ENCODE measurements at regions not wholly inside any gene's neighbourhood (a gene's known extent, or its start where the extent isn't known, plus 50 kb on each side); places are given as distances from the start of the nearest gene placed in this dataset.
"Not testable (repeated sequence)": the region's sequence is repeated elsewhere in the genome, so short reads cannot be mapped to it uniquely, and the experiment has no call there.

GRCh38 chr3:101922151-101922725 lies 72.9 kb downstream of the NFKBIZ start:
- TF ChIP-seq, protein P1, sequence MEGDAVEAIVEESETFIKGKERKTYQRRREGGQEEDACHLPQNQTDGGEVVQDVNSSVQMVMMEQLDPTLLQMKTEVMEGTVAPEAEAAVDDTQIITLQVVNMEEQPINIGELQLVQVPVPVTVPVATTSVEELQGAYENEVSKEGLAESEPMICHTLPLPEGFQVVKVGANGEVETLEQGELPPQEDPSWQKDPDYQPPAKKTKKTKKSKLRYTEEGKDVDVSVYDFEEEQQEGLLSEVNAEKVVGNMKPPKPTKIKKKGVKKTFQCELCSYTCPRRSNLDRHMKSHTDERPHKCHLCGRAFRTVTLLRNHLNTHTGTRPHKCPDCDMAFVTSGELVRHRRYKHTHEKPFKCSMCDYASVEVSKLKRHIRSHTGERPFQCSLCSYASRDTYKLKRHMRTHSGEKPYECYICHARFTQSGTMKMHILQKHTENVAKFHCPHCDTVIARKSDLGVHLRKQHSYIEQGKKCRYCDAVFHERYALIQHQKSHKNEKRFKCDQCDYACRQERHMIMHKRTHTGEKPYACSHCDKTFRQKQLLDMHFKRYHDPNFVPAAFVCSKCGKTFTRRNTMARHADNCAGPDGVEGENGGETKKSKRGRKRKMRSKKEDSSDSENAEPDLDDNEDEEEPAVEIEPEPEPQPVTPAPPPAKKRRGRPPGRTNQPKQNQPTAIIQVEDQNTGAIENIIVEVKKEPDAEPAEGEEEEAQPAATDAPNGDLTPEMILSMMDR (IDR thresholded peaks at IDR 0.05) = not testable (repeated sequence)
- not testable (repeated sequence) for TF ChIP-seq POLR2AphosphoS5 (IDR thresholded peaks at IDR 0.05; ENCODE audit: insufficient read depth in 1 of 2, low read depth in 1 of 2); POLR2A (IDR thresholded peaks at IDR 0.05)
